H1 (cell line): ENCODE measurements at regions not wholly inside any gene's neighbourhood (a gene's known extent, or its start where the extent isn't known, plus 50 kb on each side); places are given as distances from the start of the nearest gene placed in this dataset.

ENCODE experiments used
- CTCF ChIA-PET: fragments of 300-600 bp; sonication (Branson Sonifier 250); formaldehyde crosslinking; loops from one replicate; lab custom pipeline; 2021; ENCODE audit not compliant: partially characterized antibody; lab: Charles Lee
- POLR2A ChIA-PET: fragments of 300-600 bp; sonication (Branson Sonifier 250); formaldehyde crosslinking; loops from one replicate; lab custom pipeline; 2021; ENCODE audit warnings: inconsistent platforms; ENCODE audit not compliant: partially characterized antibody; lab: Charles Lee
- DNase-seq, 2 experiments: peaks; one replicate each; pipeline versions ENCODE4 v3.0.0 to v3.0.0-alpha.2; 2010 to 2022; ENCODE audit warnings: low spot score in 2 of 2, low read depth in 1 of 2, mixed read lengths in 1 of 2
- FAIRE-seq: peaks from 2 replicates; lab custom pipeline; 2011; peaks lifted over from hg19 to GRCh38; lab: Jason Lieb, UNC
- H2AFZ ChIP-seq: 2 replicates; pipeline ENCODE4 v1.8.1; 2012; ENCODE audit warnings: low read length, inconsistent platforms
- H2AK5ac ChIP-seq: 2 replicates; pipeline ENCODE4 v1.6.1; 2013; ENCODE audit warnings: low read depth, low read length
- H2BK120ac ChIP-seq: replicated peaks from 2 replicates; pipeline ENCODE3; 2013; ENCODE audit warnings: low read depth, low read length, inconsistent platforms
- H2BK12ac ChIP-seq: 2 replicates; pipeline ENCODE4 v1.6.1; 2013; ENCODE audit warnings: low read depth, low read length
- H2BK15ac ChIP-seq: 2 replicates; pipeline ENCODE4 v1.6.1; 2013; ENCODE audit warnings: low read length
- H2BK20ac ChIP-seq: 2 replicates; pipeline ENCODE4 v1.6.1; 2013; ENCODE audit warnings: low read length
- H2BK5ac ChIP-seq: 2 replicates; pipeline ENCODE4 v1.6.1; 2013; ENCODE audit warnings: low read depth, low read length
- H3K14ac ChIP-seq: 2 replicates; pipeline ENCODE4 v1.6.1; 2013; ENCODE audit warnings: inconsistent platforms; ENCODE audit not compliant: insufficient read length
- H3K18ac ChIP-seq: 2 replicates; pipeline ENCODE4 v1.6.1; 2013; ENCODE audit warnings: low read length; ENCODE audit errors: extremely low read depth
- H3K23ac ChIP-seq: 2 replicates; pipeline ENCODE4 v1.6.1; 2013; ENCODE audit warnings: inconsistent platforms; ENCODE audit not compliant: insufficient read length
- H3K23me2 ChIP-seq: 2 replicates; pipeline ENCODE4 v1.6.1; 2013; ENCODE audit warnings: low read depth, low read length
- H3K27ac ChIP-seq: 2 replicates; pipeline ENCODE4 v1.6.1; 2011; ENCODE audit warnings: low read depth, low read length, inconsistent platforms
- H3K27me3 ChIP-seq, 4 experiments: replicated peaks in 1 of 4; 1 replicate in 1 of 4; 2 replicates in 3 of 4; pipeline versions ENCODE4 v1.6.1 to v1.8.1; 2011 to 2013; ENCODE audit warnings: low read length in 3 of 4, mild to moderate bottlenecking in 3 of 4, inconsistent platforms in 2 of 4, mixed read lengths in 2 of 4, moderate library complexity in 1 of 4; ENCODE audit not compliant: control insufficient read depth in 3 of 4, insufficient read depth in 3 of 4; ENCODE audit errors: extremely low read depth in 1 of 4
- H3K36me3 ChIP-seq, 4 experiments: 2 replicates each; pipeline versions ENCODE4 v1.6.1 to v1.8.1; 2011 to 2013; ENCODE audit warnings: mild to moderate bottlenecking in 4 of 4, low read length in 3 of 4, moderate library complexity in 2 of 4, control low read depth in 1 of 4, inconsistent platforms in 1 of 4; ENCODE audit not compliant: insufficient read depth in 4 of 4, control insufficient read depth in 2 of 4
- H3K4ac ChIP-seq: replicated peaks from 2 replicates; pipeline ENCODE3; 2013; ENCODE audit warnings: low read length, low read depth, mixed read lengths, inconsistent platforms; ENCODE audit not compliant: insufficient read length
- H3K4me1 ChIP-seq, 4 experiments: replicated peaks in 1 of 4; 1 replicate in 1 of 4; 2 replicates in 3 of 4; pipeline versions ENCODE4 v1.6.1 to v1.8.1; 2011 to 2013; ENCODE audit warnings: low read length in 3 of 4, inconsistent platforms in 2 of 4, mixed read lengths in 1 of 4; ENCODE audit not compliant: insufficient read depth in 4 of 4, control insufficient read depth in 3 of 4
- H3K4me2 ChIP-seq, 2 experiments: 2 replicates each; pipeline versions ENCODE4 v1.6.1 to v1.8.1; 2011 to 2013; ENCODE audit warnings: low read depth in 2 of 2, low read length in 2 of 2, control low read depth in 1 of 2, inconsistent platforms in 1 of 2, mild to moderate bottlenecking in 1 of 2; ENCODE audit not compliant: insufficient read depth in 1 of 2
- H3K4me3 ChIP-seq, 4 experiments: fragments of 200-600, 300-600 bp in 1 of 4; sonication (generic), shearing (Covaris generic), sonication (Bioruptor Twin) in 1 of 4; 2 replicates each; pipeline versions ENCODE4 v1.5.1 to v1.8.1; 2011 to 2016; ENCODE audit warnings: low read length in 4 of 4, low read depth in 3 of 4, control low read depth in 2 of 4, inconsistent platforms in 2 of 4, mild to moderate bottlenecking in 2 of 4, mixed read lengths in 1 of 4, moderate library complexity in 1 of 4; ENCODE audit not compliant: insufficient read depth in 2 of 4; ENCODE audit errors: extremely low read depth in 1 of 4
- H3K56ac ChIP-seq: replicated peaks from 2 replicates; pipeline ENCODE3; 2013; ENCODE audit warnings: low read depth, mild to moderate bottlenecking, mixed read lengths, low read length, inconsistent platforms; ENCODE audit not compliant: insufficient read length
- H3K79me1 ChIP-seq: 2 replicates; pipeline ENCODE4 v1.6.1; 2013; ENCODE audit warnings: low read depth, low read length, control low read depth
- H3K79me2 ChIP-seq, 2 experiments: 2 replicates each; pipeline versions ENCODE4 v1.6.1 to v1.8.1; 2012 to 2013; ENCODE audit warnings: low read length in 2 of 2, mild to moderate bottlenecking in 2 of 2, inconsistent platforms in 1 of 2; ENCODE audit not compliant: insufficient read depth in 2 of 2, control insufficient read depth in 1 of 2
- H3K9ac ChIP-seq, 4 experiments: replicated peaks in 1 of 4; 1 replicate in 1 of 4; 2 replicates in 3 of 4; pipeline versions ENCODE4 v1.6.1 to v1.8.1; 2011 to 2013; ENCODE audit warnings: low read depth in 3 of 4, low read length in 3 of 4, control low read depth in 2 of 4, mild to moderate bottlenecking in 2 of 4, moderate library complexity in 2 of 4, inconsistent platforms in 1 of 4; ENCODE audit errors: extremely low read depth in 1 of 4
- H3K9me3 ChIP-seq, 2 experiments: 2 replicates each; pipeline versions ENCODE4 v1.6.1 to v1.8.1; 2012 to 2013; ENCODE audit warnings: mild to moderate bottlenecking in 2 of 2, moderate library complexity in 2 of 2, control low read depth in 1 of 2, inconsistent platforms in 1 of 2, low read depth in 1 of 2, low read length in 1 of 2, mixed read lengths in 1 of 2; ENCODE audit not compliant: insufficient read depth in 2 of 2
- H4K20me1 ChIP-seq, 2 experiments: replicated peaks in 1 of 2; 2 replicates each; pipeline versions ENCODE3 to v1.8.1; 2011 to 2013; ENCODE audit warnings: inconsistent platforms in 2 of 2, low read length in 2 of 2, mild to moderate bottlenecking in 1 of 2; ENCODE audit not compliant: insufficient read depth in 2 of 2, control insufficient read depth in 1 of 2
- H4K5ac ChIP-seq: 2 replicates; pipeline ENCODE4 v1.6.1; 2013; ENCODE audit warnings: low read length, low read depth, mixed read lengths, inconsistent platforms; ENCODE audit not compliant: insufficient read length
- H4K8ac ChIP-seq: 2 replicates; pipeline ENCODE4 v1.8.0; 2013; ENCODE audit warnings: mild to moderate bottlenecking, moderate library complexity, low read length, inconsistent platforms; ENCODE audit not compliant: insufficient read depth; ENCODE audit errors: extremely low read depth
- H4K91ac ChIP-seq: replicated peaks from 2 replicates; pipeline ENCODE3; 2013; ENCODE audit warnings: low read length, mixed read lengths, inconsistent platforms; ENCODE audit not compliant: insufficient read length
- HDAC6 ChIP-seq: IDR thresholded peaks from one replicate; pipeline ENCODE4 v1.7.1; 2012; ENCODE audit warnings: low read depth, mild to moderate bottlenecking, inconsistent platforms, low read length, moderate library complexity
- POU5F1 ChIP-seq: IDR thresholded peaks from 2 replicates; pipeline ENCODE4 v1.6.1; 2011; ENCODE audit warnings: low read depth, mild to moderate bottlenecking, low read length, moderate library complexity
- WGBS, 2 experiments: shearing (Covaris generic) in 1 of 2; methylation state at CpG; one replicate each; pipeline versions ENCODE4 v1.1.6 to v1.1.7; 2013 to 2015; ENCODE audit warnings: low lambda C conversion rate in 2 of 2, mixed read lengths in 2 of 2, inconsistent platforms in 1 of 2, low coverage in 1 of 2, missing lambda C conversion rate in 1 of 2; ENCODE audit not compliant: insufficient replicate concordance in 2 of 2, insufficient coverage in 1 of 2, insufficient read length in 1 of 2; ENCODE audit errors: extremely low coverage in 1 of 2, missing lambda C conversion rate in 1 of 2; 5-methylcytosine and 5-hydroxymethylcytosine counted together

DNA sequence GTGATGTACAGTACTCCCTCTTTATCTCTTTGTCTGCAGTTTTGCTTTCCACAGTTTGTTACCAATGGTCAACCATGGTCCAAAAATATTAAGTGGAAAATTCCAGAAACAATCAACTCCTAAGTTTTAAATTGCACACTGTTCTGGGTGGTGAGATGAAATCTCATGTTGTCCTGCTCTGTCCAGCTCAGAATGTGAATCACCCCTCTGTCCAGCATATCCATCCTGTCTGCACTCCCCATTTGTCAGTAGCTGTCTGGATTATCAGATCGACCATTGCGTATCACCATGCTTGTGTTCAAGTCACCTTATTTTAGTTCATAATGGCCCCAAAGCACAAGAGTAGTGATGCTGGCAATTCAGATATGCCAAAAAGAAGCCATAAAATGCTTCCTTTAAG lies 118.2 kb upstream of the PDE4B start:
- no peak overlapping the region for H2BK20ac ChIP-seq
- no peaks in the 10 kb centered on the region for H3K23me2 ChIP-seq
- no peak overlapping the region for H3K9ac ChIP-seq
- H2AK5ac ChIP-seq: no peak overlapping the region
- H3K4me2 ChIP-seq: no peak overlapping the region
- FAIRE-seq (no peak), DNase-seq (no peak)
- ChIA-PET CTCF (interaction anchor here (2.2 kb wide), 1 partner anchor 13 kb away, joined by 7 read pairs; no protein-coding TSS in a partner anchor), POLR2A (no interaction called here)
- no peak overlapping the region for H3K4ac ChIP-seq
- no peaks in the 10 kb centered on the region for H3K9me3 ChIP-seq
- H2BK120ac ChIP-seq: no peak overlapping the region
- no peak overlapping the region for H3K56ac ChIP-seq
- no peak overlapping the region for H3K23ac ChIP-seq
- no peak overlapping the region for H3K27ac ChIP-seq
- no peaks in the 10 kb centered on the region for H3K4me1 ChIP-seq
- H2BK12ac ChIP-seq: no peak overlapping the region
- H2AFZ ChIP-seq: no peak overlapping the region
- no peak overlapping the region for H4K8ac ChIP-seq
- no peak overlapping the region for H3K4me3 ChIP-seq
- H3K79me1 ChIP-seq: no peaks in the 10 kb centered on the region
- no peak overlapping the region for H4K91ac ChIP-seq
- no peaks in the 10 kb centered on the region for H3K27me3 ChIP-seq
- no peak overlapping the region for H3K18ac ChIP-seq
- no peak overlapping the region for H2BK5ac ChIP-seq
- WGBS, 2 experiments: 91% methylated on average over 2 of the region's 2 CpGs; no CpG with 5 or more reads in 1 of the 2 experiments
- no peaks in the 10 kb centered on the region for H3K36me3 ChIP-seq
- no peak overlapping the region for H2BK15ac ChIP-seq
- H4K20me1 ChIP-seq: no peaks in the 10 kb centered on the region
- H3K14ac ChIP-seq: no peak overlapping the region
- no peak for TF ChIP-seq POU5F1
- no peak for TF ChIP-seq HDAC6
- H4K5ac ChIP-seq: no peak overlapping the region
- no peaks in the 10 kb centered on the region for H3K79me2 ChIP-seq
